ENCODE measurements at regions not wholly inside any gene's neighbourhood (a gene's known extent, or its start where the extent isn't known, plus 50 kb on each side); places are given as distances from the start of the nearest gene placed in this dataset.

GRCh38 chr4:153873741-153874140 is 84.9 kb upstream of the SFRP2 start:
- Histone ChIP-seq H3K56ac (replicated peaks; ENCODE audit: insufficient read length, low read depth, low read length) (no peak overlapping the region), H2BK20ac (ENCODE audit: low read length) (no peak overlapping the region), H4K20me1 (replicated peaks in 1 of 2; ENCODE audit: control insufficient read depth in 1 of 2, insufficient read depth in 2 of 2, low read length in 2 of 2) (no peaks in the 10 kb centered on the region), H3K36me3 (ENCODE audit: control insufficient read depth in 2 of 4, insufficient read depth in 4 of 4, low read length in 3 of 4) (no peaks in the 10 kb centered on the region), H3K4ac (replicated peaks; ENCODE audit: insufficient read length, low read depth, low read length) (no peak overlapping the region), H2BK120ac (replicated peaks; ENCODE audit: low read depth, low read length) (no peak overlapping the region), H2BK15ac (ENCODE audit: low read length) (no peak overlapping the region), H3K18ac (ENCODE audit: extremely low read depth, low read length) (no peak overlapping the region), H4K8ac (ENCODE audit: extremely low read depth, insufficient read depth, low read length) (no peak overlapping the region), H3K23ac (ENCODE audit: insufficient read length) (no peak overlapping the region), H3K14ac (ENCODE audit: insufficient read length) (no peak overlapping the region), H3K79me2 (ENCODE audit: control insufficient read depth in 1 of 2, insufficient read depth in 2 of 2, low read length in 2 of 2) (no peaks in the 10 kb centered on the region), H3K23me2 (ENCODE audit: low read depth, low read length) (no peaks in the 10 kb centered on the region), H3K27ac (ENCODE audit: low read depth, low read length) (no peak overlapping the region), H3K27me3 (replicated peaks in 1 of 4; ENCODE audit: control insufficient read depth in 3 of 4, extremely low read depth in 1 of 4, insufficient read depth in 3 of 4, low read length in 3 of 4) (no peaks in the 10 kb centered on the region), H2BK12ac (ENCODE audit: low read depth, low read length) (no peak overlapping the region), H4K91ac (replicated peaks; ENCODE audit: insufficient read length, low read length) (no peak overlapping the region), H2AFZ (ENCODE audit: low read length) (no peak overlapping the region), H2BK5ac (ENCODE audit: low read depth, low read length) (no peak overlapping the region), H3K9ac (replicated peaks in 1 of 4; ENCODE audit: extremely low read depth in 1 of 4, low read depth in 3 of 4, low read length in 3 of 4) (no peak overlapping the region), H2AK5ac (ENCODE audit: low read depth, low read length) (no peak overlapping the region), H3K4me3 (ENCODE audit: extremely low read depth in 1 of 4, insufficient read depth in 2 of 4, low read depth in 3 of 4, low read length in 4 of 4) (no peak overlapping the region), H3K4me2 (ENCODE audit: insufficient read depth in 1 of 2, low read depth in 2 of 2, low read length in 2 of 2) (no peak overlapping the region), H3K79me1 (ENCODE audit: low read depth, low read length) (no peaks in the 10 kb centered on the region), H4K5ac (ENCODE audit: insufficient read length, low read depth, low read length) (no peak overlapping the region), H3K9me3 (ENCODE audit: insufficient read depth in 2 of 2, low read depth in 1 of 2, low read length in 1 of 2) (peaks cover 0 to under 1% of the 10 kb centered on the region in 2 experiments; a peak in 1 of 4 replicates), H3K4me1 (replicated peaks in 1 of 4; ENCODE audit: control insufficient read depth in 3 of 4, insufficient read depth in 4 of 4, low read length in 3 of 4) (no peaks in the 10 kb centered on the region)
- POLR2A ChIA-PET (ENCODE audit: partially characterized antibody), result no interaction called here
- no peak for FAIRE-seq
- DNase-seq (ENCODE audit: low read depth in 1 of 2, low spot score in 2 of 2), result no peak
- CTCF ChIA-PET (ENCODE audit: partially characterized antibody), result no interaction called here
- WGBS, 2 experiments (ENCODE audit: extremely low coverage in 1 of 2, insufficient coverage in 1 of 2, insufficient read length in 1 of 2, insufficient replicate concordance in 2 of 2, low coverage in 1 of 2, low lambda C conversion rate in 2 of 2, missing lambda C conversion rate in 1 of 2), result 94% methylated on average over 1 of the region's 1 CpG; no CpG with 5 or more reads in 1 of the 2 experiments
- TF ChIP-seq, protein P1, sequence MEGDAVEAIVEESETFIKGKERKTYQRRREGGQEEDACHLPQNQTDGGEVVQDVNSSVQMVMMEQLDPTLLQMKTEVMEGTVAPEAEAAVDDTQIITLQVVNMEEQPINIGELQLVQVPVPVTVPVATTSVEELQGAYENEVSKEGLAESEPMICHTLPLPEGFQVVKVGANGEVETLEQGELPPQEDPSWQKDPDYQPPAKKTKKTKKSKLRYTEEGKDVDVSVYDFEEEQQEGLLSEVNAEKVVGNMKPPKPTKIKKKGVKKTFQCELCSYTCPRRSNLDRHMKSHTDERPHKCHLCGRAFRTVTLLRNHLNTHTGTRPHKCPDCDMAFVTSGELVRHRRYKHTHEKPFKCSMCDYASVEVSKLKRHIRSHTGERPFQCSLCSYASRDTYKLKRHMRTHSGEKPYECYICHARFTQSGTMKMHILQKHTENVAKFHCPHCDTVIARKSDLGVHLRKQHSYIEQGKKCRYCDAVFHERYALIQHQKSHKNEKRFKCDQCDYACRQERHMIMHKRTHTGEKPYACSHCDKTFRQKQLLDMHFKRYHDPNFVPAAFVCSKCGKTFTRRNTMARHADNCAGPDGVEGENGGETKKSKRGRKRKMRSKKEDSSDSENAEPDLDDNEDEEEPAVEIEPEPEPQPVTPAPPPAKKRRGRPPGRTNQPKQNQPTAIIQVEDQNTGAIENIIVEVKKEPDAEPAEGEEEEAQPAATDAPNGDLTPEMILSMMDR (IDR thresholded peaks at IDR 0.05; ENCODE audit: control extremely low read depth in 1 of 3, insufficient read depth in 1 of 3, low read depth in 1 of 3, low read length in 3 of 3), result no peak
- no peak for TF ChIP-seq SP4 (IDR thresholded peaks at IDR 0.05; ENCODE audit: low read length)
- no peak for TF ChIP-seq TEAD4 (IDR thresholded peaks at IDR 0.05; ENCODE audit: low read depth, low read length)
- TF ChIP-seq ZNF274 (IDR thresholded peaks at IDR 0.05; ENCODE audit: borderline replicate concordance, extremely low read depth, low read length), result no peak
- TF ChIP-seq BCL11A (IDR thresholded peaks at IDR 0.05; ENCODE audit: low read depth in 2 of 2, low read length in 2 of 2), result no peak
- no peak for TF ChIP-seq KDM1A (IDR thresholded peaks at IDR 0.05; ENCODE audit: borderline replicate concordance, low read length)
- TF ChIP-seq BACH1 (IDR thresholded peaks at IDR 0.05; ENCODE audit: low read length), result no peak
- TF ChIP-seq NRF1 (IDR thresholded peaks at IDR 0.05; ENCODE audit: low read depth, low read length), result no peak
- no peak for TF ChIP-seq POU5F1 (IDR thresholded peaks at IDR 0.05; ENCODE audit: low read depth, low read length)
- TF ChIP-seq CBX8 (IDR thresholded peaks at IDR 0.05; ENCODE audit: borderline replicate concordance, low read depth, low read length), result no peak
- no peak for TF ChIP-seq BRCA1 (IDR thresholded peaks at IDR 0.05; ENCODE audit: low read depth, low read length)
- no peak for TF ChIP-seq RAD21 (IDR thresholded peaks at IDR 0.05 in 1 of 2, conservative IDR thresholded peaks at IDR 0.05 in 1 of 2; ENCODE audit: low read depth in 2 of 2, low read length in 2 of 2)
- no peak for TF ChIP-seq TCF12 (IDR thresholded peaks at IDR 0.05; ENCODE audit: low read depth, low read length)
- no peak for TF ChIP-seq KDM5A (IDR thresholded peaks at IDR 0.05; ENCODE audit: low read length)

Measured in H1 (cell line).